ENCODE measurements at regions not wholly inside any gene's neighbourhood (a gene's known extent, or its start where the extent isn't known, plus 50 kb on each side); places are given as distances from the start of the nearest gene placed in this dataset.

GRCh38 chr1:228918335-228918734, 183.1 kb downstream of the RHOU start:
- Histone ChIP-seq H3K27me3 (ENCODE audit: insufficient read depth, low read length) (no peaks in the 10 kb centered on the region), H3K79me2 (ENCODE audit: insufficient read depth, low read length) (no peaks in the 10 kb centered on the region)
- TF ChIP-seq CTCF (IDR thresholded peaks at IDR 0.05; ENCODE audit: extremely low read depth, low read depth, low read length) = no peak

GRCh38 chr1:228919914-228920313, 184.6 kb downstream of the RHOU start:
- Histone ChIP-seq H3K27ac (ENCODE audit: low read depth, low read length) (no peak overlapping the region), H4K20me1 (ENCODE audit: insufficient read depth, low read length) (no peaks in the 10 kb centered on the region), H3K4me3 (ENCODE audit: insufficient read depth, low read length) (no peak overlapping the region), H3K4me1 (ENCODE audit: insufficient read depth, low read length) (no peaks in the 10 kb centered on the region), H3K36me3 (ENCODE audit: insufficient read depth, low read length) (no peaks in the 10 kb centered on the region), H2AFZ (ENCODE audit: low read length) (no peak overlapping the region), H3K4me2 (ENCODE audit: insufficient read depth, low read length) (no peak overlapping the region), H3K79me2 (ENCODE audit: insufficient read depth, low read length) (no peaks in the 10 kb centered on the region), H3K27me3 (ENCODE audit: insufficient read depth, low read length) (no peaks in the 10 kb centered on the region), H3K9me3 (ENCODE audit: low read depth, low read length) (no peaks in the 10 kb centered on the region)
- no peak for TF ChIP-seq CTCF (IDR thresholded peaks at IDR 0.05; ENCODE audit: extremely low read depth, low read depth, low read length)
- no peak for DNase-seq (ENCODE audit: insufficient read length, low spot score, missing footprints)

More at GRCh38 chr1:228918335-228918734, 183.1 kb downstream of the RHOU start:
- no peaks in the 10 kb centered on the region for H4K20me1 ChIP-seq (ENCODE audit: insufficient read depth, low read length)
- H3K27ac ChIP-seq (ENCODE audit: low read depth, low read length) = no peak overlapping the region
- H3K4me1 ChIP-seq (ENCODE audit: insufficient read depth, low read length) = no peaks in the 10 kb centered on the region
- H3K4me3 ChIP-seq (ENCODE audit: insufficient read depth, low read length) = no peak overlapping the region
- DNase-seq (ENCODE audit: insufficient read length, low spot score, missing footprints) = no peak
- H3K9me3 ChIP-seq (ENCODE audit: low read depth, low read length) = no peaks in the 10 kb centered on the region
- H2AFZ ChIP-seq (ENCODE audit: low read length) = no peak overlapping the region
- no peaks in the 10 kb centered on the region for H3K36me3 ChIP-seq (ENCODE audit: insufficient read depth, low read length)
- no peak overlapping the region for H3K4me2 ChIP-seq (ENCODE audit: insufficient read depth, low read length)

- TF ChIP-seq CTCF (IDR thresholded peaks at IDR 0.05; ENCODE audit: extremely low read depth, low read depth, low read length) = no peak
- no peaks in the 10 kb centered on the region for H3K36me3 ChIP-seq (ENCODE audit: insufficient read depth, low read length)
- no peaks in the 10 kb centered on the region for H3K9me3 ChIP-seq (ENCODE audit: low read depth, low read length)
- no peaks in the 10 kb centered on the region for H3K79me2 ChIP-seq (ENCODE audit: insufficient read depth, low read length)
- no peaks in the 10 kb centered on the region for H3K4me1 ChIP-seq (ENCODE audit: insufficient read depth, low read length)
- no peak for DNase-seq (ENCODE audit: insufficient read length, low spot score, missing footprints)
- no peak overlapping the region for H3K4me2 ChIP-seq (ENCODE audit: insufficient read depth, low read length)
- H2AFZ ChIP-seq (ENCODE audit: low read length) = no peak overlapping the region
- no peaks in the 10 kb centered on the region for H4K20me1 ChIP-seq (ENCODE audit: insufficient read depth, low read length)
- H3K4me3 ChIP-seq (ENCODE audit: insufficient read depth, low read length) = no peak overlapping the region
- no peaks in the 10 kb centered on the region for H3K27me3 ChIP-seq (ENCODE audit: insufficient read depth, low read length)
- no peak overlapping the region for H3K27ac ChIP-seq (ENCODE audit: low read depth, low read length)
Measured at GRCh38 chr1:228920831-228921230, 185.6 kb downstream of the RHOU start.

- Histone ChIP-seq H3K4me1 (ENCODE audit: insufficient read depth, low read length) (no peaks in the 10 kb centered on the region), H3K9me3 (ENCODE audit: low read depth, low read length) (no peaks in the 10 kb centered on the region), H2AFZ (ENCODE audit: low read length) (no peak overlapping the region), H3K27ac (ENCODE audit: low read depth, low read length) (no peak overlapping the region), H4K20me1 (ENCODE audit: insufficient read depth, low read length) (no peaks in the 10 kb centered on the region), H3K4me2 (ENCODE audit: insufficient read depth, low read length) (no peak overlapping the region), H3K4me3 (ENCODE audit: insufficient read depth, low read length) (no peak overlapping the region), H3K36me3 (ENCODE audit: insufficient read depth, low read length) (no peaks in the 10 kb centered on the region), H3K27me3 (ENCODE audit: insufficient read depth, low read length) (no peaks in the 10 kb centered on the region), H3K79me2 (ENCODE audit: insufficient read depth, low read length) (no peaks in the 10 kb centered on the region)
- DNase-seq (ENCODE audit: insufficient read length, low spot score, missing footprints) = no peak
- TF ChIP-seq CTCF (IDR thresholded peaks at IDR 0.05; ENCODE audit: extremely low read depth, low read depth, low read length) = no peak
Measured at GRCh38 chr1:228921481-228921880, 186.2 kb downstream of the RHOU start.
